ENCODE measurements at regions not wholly inside any gene's neighbourhood (a gene's known extent, or its start where the extent isn't known, plus 50 kb on each side); places are given as distances from the start of the nearest gene placed in this dataset.

DNA sequence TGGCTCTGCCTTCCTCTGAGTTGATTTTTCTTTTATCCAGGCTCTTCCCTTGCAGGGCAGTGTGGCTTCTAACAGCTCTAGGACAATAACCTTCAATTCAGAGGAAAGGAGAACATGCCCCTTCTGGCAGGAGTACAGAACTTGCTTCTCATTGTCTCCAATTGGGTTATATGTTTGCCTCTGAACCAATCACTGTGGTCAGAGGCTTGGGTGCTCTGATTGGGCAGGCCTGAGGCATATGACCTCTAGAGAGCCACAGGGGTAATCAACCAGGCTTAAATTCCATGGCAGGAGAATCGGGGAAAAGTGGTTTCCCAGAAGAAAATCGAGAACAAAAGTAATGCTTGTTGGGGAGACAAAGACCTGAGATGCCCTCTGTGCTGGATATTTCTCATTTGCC, 240.0 kb downstream of the REEP3 start:
- DNase-seq (ENCODE audit: low spot score): no peak
- Histone ChIP-seq H2AFZ (ENCODE audit: low read length) (no peak overlapping the region), H4K91ac (ENCODE audit: low read depth, low read length, poor library complexity) (no peak overlapping the region), H3K4me3 (ENCODE audit: low read length in 2 of 2) (no peak overlapping the region), H3K27ac (replicated peaks; ENCODE audit: low read length) (no peak overlapping the region), H3K18ac (ENCODE audit: low read length) (no peak overlapping the region), H2BK12ac (ENCODE audit: low read length) (no peak overlapping the region), H3K4ac (ENCODE audit: low read length) (no peak overlapping the region), H3K14ac (ENCODE audit: low read length) (no peak overlapping the region), H3K27me3 (ENCODE audit: control insufficient read depth in 3 of 3, insufficient read depth in 3 of 3, low read depth in 1 of 3, low read length in 3 of 3) (no peaks in the 10 kb centered on the region), H3K36me3 (replicated peaks in 1 of 2; ENCODE audit: control insufficient read depth in 2 of 2, insufficient read depth in 2 of 2, low read length in 2 of 2) (no peaks in the 10 kb centered on the region), H3K23ac (ENCODE audit: low read depth, low read length, poor library complexity) (no peak overlapping the region), H2BK5ac (ENCODE audit: low read length) (no peak overlapping the region), H2BK15ac (ENCODE audit: low read length) (no peak overlapping the region), H3K4me2 (ENCODE audit: insufficient read depth, low read length, poor library complexity, severe bottlenecking) (no peak overlapping the region), H3K9me3 (replicated peaks in 1 of 2; ENCODE audit: control insufficient read depth in 2 of 2, insufficient read depth in 1 of 2, low read depth in 1 of 2, low read length in 2 of 2) (no peaks in the 10 kb centered on the region), H2BK120ac (ENCODE audit: low read depth, low read length) (no peak overlapping the region), H3K79me1 (ENCODE audit: low read depth, low read length) (no peaks in the 10 kb centered on the region), H3K4me1 (ENCODE audit: control insufficient read depth in 2 of 2, insufficient read depth in 1 of 2, low read depth in 1 of 2, low read length in 2 of 2) (no peaks in the 10 kb centered on the region), H3K9ac (ENCODE audit: low read depth, low read length, poor library complexity) (no peak overlapping the region), H2AK5ac (ENCODE audit: low read depth, low read length) (no peak overlapping the region), H4K8ac (ENCODE audit: low read depth, low read length) (no peak overlapping the region)
- no CpG with 5 or more reads among the region's 2 CpGs for WGBS, 2 donors (ENCODE audit: extremely low coverage in 2 of 2, insufficient read length in 2 of 2, insufficient replicate concordance in 1 of 2)

DNA sequence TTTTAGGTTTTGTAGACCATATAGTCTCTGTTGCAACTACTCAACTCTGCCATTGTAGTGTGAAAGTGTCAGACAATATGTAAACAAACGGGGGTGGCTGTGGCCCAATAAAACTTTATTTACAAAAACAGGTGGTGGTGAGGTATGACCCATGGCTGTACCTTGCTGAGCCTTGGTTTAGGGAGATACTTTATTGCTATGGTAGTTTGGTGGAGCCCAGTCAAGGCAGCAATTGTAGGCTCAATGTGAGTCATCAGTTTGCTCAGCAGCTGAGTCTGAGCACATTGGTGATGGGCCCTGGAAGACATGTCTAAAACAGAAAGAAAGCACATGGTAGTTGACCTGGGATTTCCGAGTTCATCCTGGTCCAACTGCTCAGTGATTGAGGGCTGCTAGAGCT, 242.5 kb downstream of the REEP3 start:
- no peak overlapping the region for H2BK120ac ChIP-seq (ENCODE audit: low read depth, low read length)
- no peak overlapping the region for H4K8ac ChIP-seq (ENCODE audit: low read depth, low read length)
- H3K27ac ChIP-seq (replicated peaks; ENCODE audit: low read length): no peak overlapping the region
- H3K14ac ChIP-seq (ENCODE audit: low read length): no peak overlapping the region
- no peak overlapping the region for H3K9ac ChIP-seq (ENCODE audit: low read depth, low read length, poor library complexity)
- H3K4me2 ChIP-seq (ENCODE audit: insufficient read depth, low read length, poor library complexity, severe bottlenecking): no peak overlapping the region
- H3K18ac ChIP-seq (ENCODE audit: low read length): no peak overlapping the region
- WGBS, 2 donors (ENCODE audit: extremely low coverage in 2 of 2, insufficient read length in 2 of 2, insufficient replicate concordance in 1 of 2): no CpG with 5 or more reads among the region's 2 CpGs
- no peak overlapping the region for H2BK5ac ChIP-seq (ENCODE audit: low read length)
- H3K23ac ChIP-seq (ENCODE audit: low read depth, low read length, poor library complexity): no peak overlapping the region
- H2AFZ ChIP-seq (ENCODE audit: low read length): no peak overlapping the region
- H3K36me3 ChIP-seq (replicated peaks in 1 of 2; ENCODE audit: control insufficient read depth in 2 of 2, insufficient read depth in 2 of 2, low read length in 2 of 2): no peaks in the 10 kb centered on the region
- H3K4me1 ChIP-seq (ENCODE audit: control insufficient read depth in 2 of 2, insufficient read depth in 1 of 2, low read depth in 1 of 2, low read length in 2 of 2): peaks cover 0 to 2% of the 10 kb centered on the region in 2 donors
- H2BK12ac ChIP-seq (ENCODE audit: low read length): no peak overlapping the region
- H3K4me3 ChIP-seq (ENCODE audit: low read length in 2 of 2): no peak overlapping the region
- no peak overlapping the region for H2BK15ac ChIP-seq (ENCODE audit: low read length)
- no peak for DNase-seq (ENCODE audit: low spot score)
- no peak overlapping the region for H3K4ac ChIP-seq (ENCODE audit: low read length)
- no peak overlapping the region for H4K91ac ChIP-seq (ENCODE audit: low read depth, low read length, poor library complexity)
- no peaks in the 10 kb centered on the region for H3K79me1 ChIP-seq (ENCODE audit: low read depth, low read length)
- no peak overlapping the region for H2AK5ac ChIP-seq (ENCODE audit: low read depth, low read length)
- H3K27me3 ChIP-seq (ENCODE audit: control insufficient read depth in 3 of 3, insufficient read depth in 3 of 3, low read depth in 1 of 3, low read length in 3 of 3): no peaks in the 10 kb centered on the region
- no peaks in the 10 kb centered on the region for H3K9me3 ChIP-seq (replicated peaks in 1 of 2; ENCODE audit: control insufficient read depth in 2 of 2, insufficient read depth in 1 of 2, low read depth in 1 of 2, low read length in 2 of 2)

DNA sequence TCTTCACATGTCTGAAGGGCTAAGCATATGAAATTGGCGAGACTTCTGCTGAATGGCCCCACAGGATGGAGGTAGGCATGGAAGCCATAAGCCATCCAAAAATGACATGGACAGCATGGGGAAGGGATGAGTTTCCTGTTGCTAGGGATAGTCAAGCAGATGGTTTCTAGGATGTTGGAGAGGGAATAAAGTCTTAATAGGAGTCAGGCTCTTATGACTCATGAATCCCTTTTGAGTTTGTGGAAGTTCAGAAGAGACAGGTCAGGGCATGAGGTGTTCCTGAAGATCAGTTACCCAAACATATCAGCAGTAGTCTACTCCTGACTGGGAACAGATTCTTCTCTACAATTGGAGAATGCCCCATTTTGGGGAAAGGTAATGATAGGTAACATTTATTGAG, 243.9 kb downstream of the REEP3 start:
- H3K27me3 ChIP-seq (ENCODE audit: control insufficient read depth in 3 of 3, insufficient read depth in 3 of 3, low read depth in 1 of 3, low read length in 3 of 3): no peaks in the 10 kb centered on the region
- no peaks in the 10 kb centered on the region for H3K9me3 ChIP-seq (replicated peaks in 1 of 2; ENCODE audit: control insufficient read depth in 2 of 2, insufficient read depth in 1 of 2, low read depth in 1 of 2, low read length in 2 of 2)
- no peak for DNase-seq (ENCODE audit: low spot score)

DNA sequence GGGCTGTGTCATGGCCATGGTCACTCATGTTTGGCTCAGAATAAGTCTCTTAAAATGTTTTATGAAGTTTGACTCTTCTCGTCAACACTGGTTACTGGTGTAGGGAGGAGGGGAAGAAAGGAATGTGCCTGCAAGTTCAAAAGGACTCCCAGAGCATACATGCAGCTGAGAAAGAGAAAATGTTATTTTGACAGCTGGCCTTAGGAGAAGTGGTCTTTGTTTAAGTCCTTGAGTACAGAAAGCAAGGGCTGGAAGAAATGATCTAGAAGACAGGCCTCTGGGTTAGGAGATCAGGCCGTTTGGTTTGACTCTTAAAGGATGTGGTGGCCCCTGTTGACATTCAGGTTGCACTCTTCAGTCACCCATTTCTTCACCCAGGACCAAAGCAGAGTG, 245.5 kb downstream of the REEP3 start:
- no CpG with 5 or more reads among the region's 2 CpGs for WGBS, 2 donors (ENCODE audit: extremely low coverage in 2 of 2, insufficient read length in 2 of 2, insufficient replicate concordance in 1 of 2)
- no peak overlapping the region for H3K27ac ChIP-seq (replicated peaks; ENCODE audit: low read length)

More for the DNA sequence above, 243.9 kb downstream of the REEP3 start:
- H3K4me2 ChIP-seq (ENCODE audit: insufficient read depth, low read length, poor library complexity, severe bottlenecking): no peak overlapping the region
- H3K23ac ChIP-seq (ENCODE audit: low read depth, low read length, poor library complexity): no peak overlapping the region
- H3K27ac ChIP-seq (replicated peaks; ENCODE audit: low read length): no peak overlapping the region
- H2AK5ac ChIP-seq (ENCODE audit: low read depth, low read length): no peak overlapping the region
- no peak overlapping the region for H2BK12ac ChIP-seq (ENCODE audit: low read length)
- no peak overlapping the region for H3K9ac ChIP-seq (ENCODE audit: low read depth, low read length, poor library complexity)
- no CpG with 5 or more reads among the region's 1 CpG for whole genome bisulfite sequencing, 2 donors (ENCODE audit: extremely low coverage in 2 of 2, insufficient read length in 2 of 2, insufficient replicate concordance in 1 of 2)
- no peak overlapping the region for H3K18ac ChIP-seq (ENCODE audit: low read length)
- H4K91ac ChIP-seq (ENCODE audit: low read depth, low read length, poor library complexity): no peak overlapping the region
- no peak overlapping the region for H3K4ac ChIP-seq (ENCODE audit: low read length)
- H3K79me1 ChIP-seq (ENCODE audit: low read depth, low read length): no peaks in the 10 kb centered on the region
- no peak overlapping the region for H4K8ac ChIP-seq (ENCODE audit: low read depth, low read length)
- H3K4me3 ChIP-seq (ENCODE audit: low read length in 2 of 2): no peak overlapping the region
- H2BK15ac ChIP-seq (ENCODE audit: low read length): no peak overlapping the region
- H3K14ac ChIP-seq (ENCODE audit: low read length): no peak overlapping the region
- no peak overlapping the region for H2AFZ ChIP-seq (ENCODE audit: low read length)
- no peak overlapping the region for H2BK5ac ChIP-seq (ENCODE audit: low read length)
- no peaks in the 10 kb centered on the region for H3K36me3 ChIP-seq (replicated peaks in 1 of 2; ENCODE audit: control insufficient read depth in 2 of 2, insufficient read depth in 2 of 2, low read length in 2 of 2)
- H2BK120ac ChIP-seq (ENCODE audit: low read depth, low read length): no peak overlapping the region
- H3K4me1 ChIP-seq (ENCODE audit: control insufficient read depth in 2 of 2, insufficient read depth in 1 of 2, low read depth in 1 of 2, low read length in 2 of 2): peaks cover 0 to 2% of the 10 kb centered on the region in 2 donors

More for the DNA sequence above, 245.5 kb downstream of the REEP3 start:
- no peak overlapping the region for H3K4ac ChIP-seq (ENCODE audit: low read length)
- H2AK5ac ChIP-seq (ENCODE audit: low read depth, low read length): no peak overlapping the region
- no peak overlapping the region for H4K8ac ChIP-seq (ENCODE audit: low read depth, low read length)
- H2BK12ac ChIP-seq (ENCODE audit: low read length): no peak overlapping the region
- no peaks in the 10 kb centered on the region for H3K27me3 ChIP-seq (ENCODE audit: control insufficient read depth in 3 of 3, insufficient read depth in 3 of 3, low read depth in 1 of 3, low read length in 3 of 3)
- H3K23ac ChIP-seq (ENCODE audit: low read depth, low read length, poor library complexity): no peak overlapping the region
- H2AFZ ChIP-seq (ENCODE audit: low read length): no peak overlapping the region
- peaks cover 0 to 2% of the 10 kb centered on the region in 2 donors for H3K4me1 ChIP-seq (ENCODE audit: control insufficient read depth in 2 of 2, insufficient read depth in 1 of 2, low read depth in 1 of 2, low read length in 2 of 2)
- no peak for DNase-seq (ENCODE audit: low spot score)
- no peak overlapping the region for H3K9ac ChIP-seq (ENCODE audit: low read depth, low read length, poor library complexity)
- H2BK120ac ChIP-seq (ENCODE audit: low read depth, low read length): no peak overlapping the region
- no peak overlapping the region for H3K4me3 ChIP-seq (ENCODE audit: low read length in 2 of 2)
- no peaks in the 10 kb centered on the region for H3K36me3 ChIP-seq (replicated peaks in 1 of 2; ENCODE audit: control insufficient read depth in 2 of 2, insufficient read depth in 2 of 2, low read length in 2 of 2)
- no peak overlapping the region for H3K14ac ChIP-seq (ENCODE audit: low read length)
- no peak overlapping the region for H3K4me2 ChIP-seq (ENCODE audit: insufficient read depth, low read length, poor library complexity, severe bottlenecking)
- no peak overlapping the region for H4K91ac ChIP-seq (ENCODE audit: low read depth, low read length, poor library complexity)
- no peaks in the 10 kb centered on the region for H3K9me3 ChIP-seq (replicated peaks in 1 of 2; ENCODE audit: control insufficient read depth in 2 of 2, insufficient read depth in 1 of 2, low read depth in 1 of 2, low read length in 2 of 2)
- H3K79me1 ChIP-seq (ENCODE audit: low read depth, low read length): no peaks in the 10 kb centered on the region
- H2BK15ac ChIP-seq (ENCODE audit: low read length): no peak overlapping the region
- no peak overlapping the region for H3K18ac ChIP-seq (ENCODE audit: low read length)
- H2BK5ac ChIP-seq (ENCODE audit: low read length): no peak overlapping the region

All from neuronal stem cell (in vitro differentiated cells).